ENCODE measurements at regions not wholly inside any gene's neighbourhood (a gene's known extent, or its start where the extent isn't known, plus 50 kb on each side); places are given as distances from the start of the nearest gene placed in this dataset.

DNA sequence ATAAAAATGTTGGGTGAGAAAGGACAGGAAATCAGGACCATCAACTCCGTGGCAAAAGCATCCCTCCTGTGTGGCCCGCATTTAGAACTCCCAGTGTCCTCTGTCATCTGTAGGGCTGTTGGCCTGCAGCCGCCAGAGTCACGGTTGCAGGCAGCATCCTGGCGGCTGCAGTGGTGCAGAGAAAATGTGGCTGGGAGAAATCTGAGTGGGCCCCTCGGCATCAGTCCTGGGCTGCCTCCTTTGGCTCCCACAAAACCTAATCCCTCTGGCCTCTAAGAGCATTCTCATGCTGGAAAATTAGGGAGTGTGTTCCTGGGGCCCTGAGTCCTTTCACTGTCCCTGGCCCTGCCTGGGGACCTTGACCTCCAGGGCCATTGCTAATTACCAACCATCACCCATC, 121.9 kb downstream of the WT1 start:
- TF ChIP-seq, protein P1, sequence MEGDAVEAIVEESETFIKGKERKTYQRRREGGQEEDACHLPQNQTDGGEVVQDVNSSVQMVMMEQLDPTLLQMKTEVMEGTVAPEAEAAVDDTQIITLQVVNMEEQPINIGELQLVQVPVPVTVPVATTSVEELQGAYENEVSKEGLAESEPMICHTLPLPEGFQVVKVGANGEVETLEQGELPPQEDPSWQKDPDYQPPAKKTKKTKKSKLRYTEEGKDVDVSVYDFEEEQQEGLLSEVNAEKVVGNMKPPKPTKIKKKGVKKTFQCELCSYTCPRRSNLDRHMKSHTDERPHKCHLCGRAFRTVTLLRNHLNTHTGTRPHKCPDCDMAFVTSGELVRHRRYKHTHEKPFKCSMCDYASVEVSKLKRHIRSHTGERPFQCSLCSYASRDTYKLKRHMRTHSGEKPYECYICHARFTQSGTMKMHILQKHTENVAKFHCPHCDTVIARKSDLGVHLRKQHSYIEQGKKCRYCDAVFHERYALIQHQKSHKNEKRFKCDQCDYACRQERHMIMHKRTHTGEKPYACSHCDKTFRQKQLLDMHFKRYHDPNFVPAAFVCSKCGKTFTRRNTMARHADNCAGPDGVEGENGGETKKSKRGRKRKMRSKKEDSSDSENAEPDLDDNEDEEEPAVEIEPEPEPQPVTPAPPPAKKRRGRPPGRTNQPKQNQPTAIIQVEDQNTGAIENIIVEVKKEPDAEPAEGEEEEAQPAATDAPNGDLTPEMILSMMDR (conservative IDR thresholded peaks at IDR 0.05), result no peak
- no peak for TF ChIP-seq EZH2 (IDR thresholded peaks at IDR 0.05; ENCODE audit: low read depth)

Measured in PC-9 (cell line).